OCI-LY7 (cell line): ENCODE measurements at regions not wholly inside any gene's neighbourhood (a gene's known extent, or its start where the extent isn't known, plus 50 kb on each side); places are given as distances from the start of the nearest gene placed in this dataset.

Experiments
- BruUV-seq: library from RNA; stranded (reverse); fragments of 400-500 nt; replicated peaks from 2 replicates; lab custom pipeline; 2021; lab: Mats Ljungman, UMichigan
- CTCF ChIA-PET: fragments of 300-600 bp; sonication (Branson Sonifier 250); formaldehyde crosslinking; loops from one replicate; lab custom pipeline; 2022; ENCODE audit warnings: antibody characterized with exemption; ENCODE audit not compliant: unreplicated experiment; lab: Charles Lee
- POLR2A ChIA-PET: fragments of 300-600 bp; sonication (Branson Sonifier 250); formaldehyde crosslinking; loops from one replicate; lab custom pipeline; 2022; ENCODE audit warnings: antibody characterized with exemption; lab: Charles Lee
- DNase-seq: peaks from one replicate; pipeline ENCODE4 v3.0.0-alpha.2; 2015; ENCODE audit warnings: low spot score
- H2AFZ ChIP-seq: fragments of 200-600 bp; sonication (generic), shearing (Covaris generic); 2 replicates; pipeline ENCODE4 v1.6.1; 2014; ENCODE audit warnings: mild to moderate bottlenecking, antibody characterized with exemption, low read length, moderate library complexity
- H3K27ac ChIP-seq: fragments of 200-600 bp; sonication (generic); 2 replicates; pipeline ENCODE4 v1.5.1; 2014; ENCODE audit warnings: mixed run types, low read depth, mild to moderate bottlenecking, moderate library complexity, low read length, inconsistent platforms; ENCODE audit not compliant: poor library complexity, severe bottlenecking
- H3K36me3 ChIP-seq: fragments of 200-600 bp; sonication (generic); 2 replicates; pipeline ENCODE4 v1.6.1; 2014; ENCODE audit warnings: mild to moderate bottlenecking, antibody characterized with exemption, low read length, moderate library complexity, mixed read lengths; ENCODE audit not compliant: insufficient read depth
- H3K4me1 ChIP-seq: fragments of 200-600 bp; sonication (generic); 2 replicates; pipeline ENCODE4 v1.5.1; 2014; ENCODE audit warnings: mild to moderate bottlenecking, low read length; ENCODE audit not compliant: insufficient read depth, poor library complexity, severe bottlenecking
- H3K4me2 ChIP-seq: fragments of 200-600 bp; sonication (generic); 2 replicates; pipeline ENCODE4 v1.6.1; 2014; ENCODE audit warnings: mild to moderate bottlenecking, low read length
- H3K4me3 ChIP-seq: fragments of 200-600 bp; sonication (generic); 2 replicates; pipeline ENCODE4 v1.5.1; 2014; ENCODE audit warnings: mild to moderate bottlenecking, low read depth, low read length; ENCODE audit not compliant: poor library complexity, severe bottlenecking
- H3K79me2 ChIP-seq: fragments of 200-600 bp; sonication (generic); 2 replicates; pipeline ENCODE4 v1.6.1; 2016; ENCODE audit warnings: low read depth, mild to moderate bottlenecking, low read length, moderate library complexity, mixed read lengths; ENCODE audit not compliant: insufficient read depth
- H3K9me2 ChIP-seq: fragments of 200-600 bp; sonication (generic); 2 replicates; pipeline ENCODE4 v1.6.1; 2016; ENCODE audit warnings: mild to moderate bottlenecking, low read length, mixed read lengths; ENCODE audit not compliant: insufficient read depth
- H3K9me3 ChIP-seq: fragments of 200-600 bp; sonication (generic); 2 replicates; pipeline ENCODE4 v1.6.1; 2014; ENCODE audit warnings: mild to moderate bottlenecking, mixed run types, low read length, mixed read lengths
- H4K20me1 ChIP-seq: fragments of 200-600 bp; sonication (generic); 2 replicates; pipeline ENCODE4 v1.6.1; 2014; ENCODE audit warnings: mild to moderate bottlenecking, antibody characterized with exemption, low read length, moderate library complexity, mixed read lengths; ENCODE audit not compliant: insufficient read depth
- EZH2phosphoT487 ChIP-seq: fragments of 200-600 bp; sonication (generic); IDR thresholded peaks from 2 replicates; pipeline ENCODE4 v1.6.1; 2018; ENCODE audit warnings: low read depth, borderline replicate concordance, mild to moderate bottlenecking, mixed run types, antibody characterized with exemption, low read length, moderate library complexity, mixed read lengths
- intact Hi-C: fragments of 100-400 bp; cut with micrococcal nuclease; formaldehyde crosslinking; loops from one replicate; pipeline ENCODE4 v1.10.0; 2022; ENCODE audit not compliant: unreplicated experiment
- TF ChIP-seq, protein P1 (sequence below): fragments of 200-600 bp; sonication (generic); conservative IDR thresholded peaks from 2 replicates; pipeline ENCODE4 v1.5.1; 2014; ENCODE audit warnings: mild to moderate bottlenecking, antibody characterized with exemption, low read length, moderate library complexity, mixed read lengths

GRCh38 chr5:34538026-34538672 lies 118.0 kb upstream of the RAI14 start:
- TF ChIP-seq EZH2phosphoT487: no peak
- TF ChIP-seq, protein P1, sequence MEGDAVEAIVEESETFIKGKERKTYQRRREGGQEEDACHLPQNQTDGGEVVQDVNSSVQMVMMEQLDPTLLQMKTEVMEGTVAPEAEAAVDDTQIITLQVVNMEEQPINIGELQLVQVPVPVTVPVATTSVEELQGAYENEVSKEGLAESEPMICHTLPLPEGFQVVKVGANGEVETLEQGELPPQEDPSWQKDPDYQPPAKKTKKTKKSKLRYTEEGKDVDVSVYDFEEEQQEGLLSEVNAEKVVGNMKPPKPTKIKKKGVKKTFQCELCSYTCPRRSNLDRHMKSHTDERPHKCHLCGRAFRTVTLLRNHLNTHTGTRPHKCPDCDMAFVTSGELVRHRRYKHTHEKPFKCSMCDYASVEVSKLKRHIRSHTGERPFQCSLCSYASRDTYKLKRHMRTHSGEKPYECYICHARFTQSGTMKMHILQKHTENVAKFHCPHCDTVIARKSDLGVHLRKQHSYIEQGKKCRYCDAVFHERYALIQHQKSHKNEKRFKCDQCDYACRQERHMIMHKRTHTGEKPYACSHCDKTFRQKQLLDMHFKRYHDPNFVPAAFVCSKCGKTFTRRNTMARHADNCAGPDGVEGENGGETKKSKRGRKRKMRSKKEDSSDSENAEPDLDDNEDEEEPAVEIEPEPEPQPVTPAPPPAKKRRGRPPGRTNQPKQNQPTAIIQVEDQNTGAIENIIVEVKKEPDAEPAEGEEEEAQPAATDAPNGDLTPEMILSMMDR: peak; percentile 50
- no peak overlapping the region for H3K4me3 ChIP-seq
- H3K9me2 ChIP-seq: no peaks in the 10 kb centered on the region
- ChIA-PET POLR2A (no interaction called here), CTCF (no interaction called here)
- H3K27ac ChIP-seq: no peak overlapping the region
- no peaks in the 10 kb centered on the region for H3K9me3 ChIP-seq
- no peaks in the 10 kb centered on the region for H4K20me1 ChIP-seq
- H3K79me2 ChIP-seq: no peaks in the 10 kb centered on the region
- H3K4me1 ChIP-seq: no peaks in the 10 kb centered on the region
- no peak overlapping the region for H3K4me2 ChIP-seq
- BruUV-seq: no TSS peak
- intact Hi-C loops: no loop called here
- H3K36me3 ChIP-seq: no peaks in the 10 kb centered on the region
- no peak for DNase-seq
- H2AFZ ChIP-seq: no peak overlapping the region

- no peak for DNase-seq
- BruUV-seq: no TSS peak
- Histone ChIP-seq H3K9me2 (no peaks in the 10 kb centered on the region), H3K4me1 (no peaks in the 10 kb centered on the region), H4K20me1 (no peaks in the 10 kb centered on the region), H2AFZ (no peak overlapping the region), H3K9me3 (no peaks in the 10 kb centered on the region; the same call in 1 of the 2 replicates), H3K4me2 (no peak overlapping the region), H3K36me3 (no peaks in the 10 kb centered on the region), H3K27ac (no peak overlapping the region), H3K79me2 (no peaks in the 10 kb centered on the region), H3K4me3 (no peak overlapping the region)
- intact Hi-C loops: no loop called here
- ChIA-PET POLR2A (no interaction called here), CTCF (no interaction called here)
- TF ChIP-seq EZH2phosphoT487: no peak
- TF ChIP-seq, protein P1: no peak
These were observed 116.9 kb upstream of the RAI14 start for GRCh38 chr5:34539183-34539582.

DNA sequence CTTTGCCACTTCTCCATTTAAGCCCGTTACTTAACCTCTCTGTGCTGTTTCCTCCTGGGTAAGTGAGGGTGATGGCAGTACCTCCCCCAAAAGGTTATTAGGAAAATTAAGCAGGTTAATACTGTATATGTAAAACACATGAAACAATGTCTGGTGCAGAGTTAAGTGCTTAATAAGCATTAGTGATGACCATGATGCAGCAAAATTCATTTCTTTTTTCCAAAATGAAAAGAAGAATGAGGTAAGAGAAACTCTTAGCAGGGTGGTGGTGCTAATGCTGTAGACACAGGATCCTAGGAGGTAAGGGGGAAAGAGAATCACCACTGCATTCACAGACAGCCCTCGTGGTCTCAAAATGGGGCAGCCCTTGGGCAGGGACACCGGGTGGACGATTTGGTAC lies 115.1 kb upstream of the RAI14 start:
- Histone ChIP-seq H3K4me1 (no peaks in the 10 kb centered on the region), H3K4me3 (no peak overlapping the region), H2AFZ (no peak overlapping the region), H3K4me2 (no peak overlapping the region), H3K9me2 (no peaks in the 10 kb centered on the region), H3K79me2 (no peaks in the 10 kb centered on the region), H3K36me3 (no peaks in the 10 kb centered on the region), H3K9me3 (no peaks in the 10 kb centered on the region; the same call in 1 of the 2 replicates), H4K20me1 (no peaks in the 10 kb centered on the region), H3K27ac (no peak overlapping the region)
- no peak for DNase-seq
- TF ChIP-seq, protein P1: no peak
- TF ChIP-seq EZH2phosphoT487: no peak
- no TSS peak for BruUV-seq
- ChIA-PET CTCF (no interaction called here), POLR2A (no interaction called here)
- intact Hi-C loops: no loop called here
